ENCODE measurements at regions not wholly inside any gene's neighbourhood (a gene's known extent, or its start where the extent isn't known, plus 50 kb on each side); places are given as distances from the start of the nearest gene placed in this dataset.

DNA sequence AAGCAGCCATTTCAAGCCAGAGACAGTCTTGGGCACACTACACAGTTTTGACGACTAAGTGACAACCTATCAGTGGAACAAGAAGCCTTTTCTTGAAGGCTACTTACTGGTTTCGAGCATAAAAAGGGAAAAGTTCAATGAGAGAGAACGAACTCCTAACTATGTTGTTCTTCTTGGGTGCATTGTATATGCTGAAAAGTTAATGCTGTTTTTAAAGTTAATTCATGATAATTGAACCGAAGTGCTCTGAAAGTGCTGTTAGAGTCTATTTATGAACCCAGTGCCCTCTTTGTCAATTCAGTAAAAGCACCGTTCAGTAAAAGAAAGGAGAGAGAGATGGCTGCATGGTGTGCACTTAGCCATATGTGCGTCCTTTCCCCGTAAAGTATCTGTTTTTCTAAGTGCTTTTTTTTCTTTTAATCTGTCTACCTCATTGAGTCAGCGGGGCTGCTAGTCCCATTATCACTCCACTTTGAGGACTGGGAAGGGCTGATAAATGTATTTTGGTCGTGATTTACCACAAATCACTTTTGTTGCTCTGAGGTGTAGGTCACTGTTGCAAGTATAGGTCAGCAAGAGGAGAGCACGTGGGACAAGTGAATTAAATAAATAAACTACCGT, 380.7 kb upstream of the GOLIM4 start:
- H4K20me1 ChIP-seq (ENCODE audit: insufficient read depth, low read length) = no peaks in the 10 kb centered on the region
- no peaks in the 10 kb centered on the region for H3K79me2 ChIP-seq (ENCODE audit: insufficient read depth, low read length)
- H3K27ac ChIP-seq (ENCODE audit: low read depth, low read length) = no peak overlapping the region
- TF ChIP-seq, protein P1, sequence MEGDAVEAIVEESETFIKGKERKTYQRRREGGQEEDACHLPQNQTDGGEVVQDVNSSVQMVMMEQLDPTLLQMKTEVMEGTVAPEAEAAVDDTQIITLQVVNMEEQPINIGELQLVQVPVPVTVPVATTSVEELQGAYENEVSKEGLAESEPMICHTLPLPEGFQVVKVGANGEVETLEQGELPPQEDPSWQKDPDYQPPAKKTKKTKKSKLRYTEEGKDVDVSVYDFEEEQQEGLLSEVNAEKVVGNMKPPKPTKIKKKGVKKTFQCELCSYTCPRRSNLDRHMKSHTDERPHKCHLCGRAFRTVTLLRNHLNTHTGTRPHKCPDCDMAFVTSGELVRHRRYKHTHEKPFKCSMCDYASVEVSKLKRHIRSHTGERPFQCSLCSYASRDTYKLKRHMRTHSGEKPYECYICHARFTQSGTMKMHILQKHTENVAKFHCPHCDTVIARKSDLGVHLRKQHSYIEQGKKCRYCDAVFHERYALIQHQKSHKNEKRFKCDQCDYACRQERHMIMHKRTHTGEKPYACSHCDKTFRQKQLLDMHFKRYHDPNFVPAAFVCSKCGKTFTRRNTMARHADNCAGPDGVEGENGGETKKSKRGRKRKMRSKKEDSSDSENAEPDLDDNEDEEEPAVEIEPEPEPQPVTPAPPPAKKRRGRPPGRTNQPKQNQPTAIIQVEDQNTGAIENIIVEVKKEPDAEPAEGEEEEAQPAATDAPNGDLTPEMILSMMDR (IDR thresholded peaks at IDR 0.05; ENCODE audit: extremely low read depth, low read depth, low read length) = no peak
- no peak overlapping the region for H3K4me3 ChIP-seq (ENCODE audit: insufficient read depth, low read length)
- no peaks in the 10 kb centered on the region for H3K36me3 ChIP-seq (ENCODE audit: insufficient read depth, low read length)
- H2AFZ ChIP-seq (ENCODE audit: low read length) = no peak overlapping the region
- no peaks in the 10 kb centered on the region for H3K9me3 ChIP-seq (ENCODE audit: low read depth, low read length)
- H3K4me1 ChIP-seq (ENCODE audit: insufficient read depth, low read length) = no peaks in the 10 kb centered on the region
- no peaks in the 10 kb centered on the region for H3K27me3 ChIP-seq (ENCODE audit: insufficient read depth, low read length)
- no peak overlapping the region for H3K4me2 ChIP-seq (ENCODE audit: insufficient read depth, low read length)
- DNase-seq (ENCODE audit: insufficient read length, low spot score, missing footprints) = no peak

DNA sequence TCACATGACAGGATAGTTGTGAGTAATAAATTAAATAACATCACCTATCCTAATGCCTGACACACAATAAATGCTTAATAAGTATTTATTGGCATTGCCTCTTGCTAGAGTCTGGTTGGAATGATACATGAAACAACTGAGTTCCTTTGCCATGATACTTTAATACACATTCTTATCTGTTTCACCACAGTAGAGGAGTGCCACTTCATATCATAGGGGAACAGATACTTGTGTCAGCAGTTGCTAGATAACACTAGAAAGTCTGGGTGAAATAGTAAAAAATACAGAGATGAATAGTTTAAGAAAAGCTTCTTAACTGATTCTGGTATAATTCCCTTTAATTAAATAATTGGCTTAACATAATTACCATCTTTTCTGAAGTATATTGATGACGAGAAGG, 380.0 kb upstream of the GOLIM4 start:
- no peaks in the 10 kb centered on the region for H3K36me3 ChIP-seq (ENCODE audit: insufficient read depth, low read length)
- no peaks in the 10 kb centered on the region for H3K79me2 ChIP-seq (ENCODE audit: insufficient read depth, low read length)
- no peaks in the 10 kb centered on the region for H3K9me3 ChIP-seq (ENCODE audit: low read depth, low read length)
- no peaks in the 10 kb centered on the region for H3K4me1 ChIP-seq (ENCODE audit: insufficient read depth, low read length)
- no peak overlapping the region for H3K27ac ChIP-seq (ENCODE audit: low read depth, low read length)
- no peak overlapping the region for H3K4me3 ChIP-seq (ENCODE audit: insufficient read depth, low read length)
- no peak for DNase-seq (ENCODE audit: insufficient read length, low spot score, missing footprints)
- no peak overlapping the region for H2AFZ ChIP-seq (ENCODE audit: low read length)
- no peak overlapping the region for H3K4me2 ChIP-seq (ENCODE audit: insufficient read depth, low read length)
- no peaks in the 10 kb centered on the region for H3K27me3 ChIP-seq (ENCODE audit: insufficient read depth, low read length)
- TF ChIP-seq, protein P1 (IDR thresholded peaks at IDR 0.05; ENCODE audit: extremely low read depth, low read depth, low read length) = no peak
- no peaks in the 10 kb centered on the region for H4K20me1 ChIP-seq (ENCODE audit: insufficient read depth, low read length)

DNA sequence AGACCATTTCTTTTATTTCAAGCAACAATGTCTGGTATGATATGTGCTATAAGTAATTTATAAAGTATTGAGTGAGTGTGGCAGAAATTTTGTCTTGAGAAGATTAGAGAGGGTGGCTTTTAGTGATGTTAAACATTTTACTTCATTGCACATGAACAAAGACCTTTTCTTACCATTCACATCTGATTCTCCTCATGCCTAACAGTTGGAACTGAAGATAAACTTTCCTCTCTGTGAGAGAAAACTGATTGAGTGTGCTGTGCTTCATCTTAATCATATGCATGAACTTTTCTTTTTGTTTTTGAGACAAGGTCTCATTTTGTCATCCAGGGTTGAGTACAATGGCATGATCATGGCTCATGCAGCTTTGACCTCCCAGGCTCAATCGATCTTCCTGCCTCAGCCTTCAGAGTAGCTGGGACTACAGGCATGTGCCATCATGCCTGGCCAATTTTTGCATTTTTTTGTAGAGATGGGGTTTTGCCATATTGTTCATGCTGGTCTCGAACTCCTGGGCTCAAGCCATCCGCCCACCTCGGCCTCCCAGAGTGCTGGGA, 377.7 kb upstream of the GOLIM4 start:
- Histone ChIP-seq H3K36me3 (ENCODE audit: insufficient read depth, low read length) (no peaks in the 10 kb centered on the region), H3K4me2 (ENCODE audit: insufficient read depth, low read length) (no peak overlapping the region), H3K4me1 (ENCODE audit: insufficient read depth, low read length) (no peaks in the 10 kb centered on the region), H2AFZ (ENCODE audit: low read length) (no peak overlapping the region), H3K79me2 (ENCODE audit: insufficient read depth, low read length) (no peaks in the 10 kb centered on the region), H3K9me3 (ENCODE audit: low read depth, low read length) (no peaks in the 10 kb centered on the region), H4K20me1 (ENCODE audit: insufficient read depth, low read length) (no peaks in the 10 kb centered on the region), H3K4me3 (ENCODE audit: insufficient read depth, low read length) (no peak overlapping the region), H3K27me3 (ENCODE audit: insufficient read depth, low read length) (no peaks in the 10 kb centered on the region), H3K27ac (ENCODE audit: low read depth, low read length) (no peak overlapping the region)
- TF ChIP-seq, protein P1 (IDR thresholded peaks at IDR 0.05; ENCODE audit: extremely low read depth, low read depth, low read length) = no peak
- DNase-seq (ENCODE audit: insufficient read length, low spot score, missing footprints) = no peak

DNA sequence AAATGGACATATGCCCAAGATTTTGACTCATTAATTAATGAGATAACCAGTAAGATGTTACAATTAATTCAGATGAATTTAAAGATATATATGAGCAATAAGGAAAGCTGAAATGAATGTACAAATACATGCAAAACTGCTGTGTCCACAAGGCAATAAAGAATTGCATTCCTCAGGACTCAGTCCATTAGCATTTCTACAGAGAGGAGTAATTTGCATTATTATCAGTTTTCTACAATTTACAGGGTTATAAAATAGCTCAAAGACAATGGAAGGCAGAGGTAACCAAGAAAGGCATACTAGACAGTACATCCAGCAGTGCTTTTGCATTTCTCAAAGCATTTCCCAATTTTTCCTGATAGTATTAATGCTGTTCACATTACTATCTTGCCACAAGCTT, 377.1 kb upstream of the GOLIM4 start:
- H3K27ac ChIP-seq (ENCODE audit: low read depth, low read length) = no peak overlapping the region
- H3K4me2 ChIP-seq (ENCODE audit: insufficient read depth, low read length) = no peak overlapping the region
- H3K27me3 ChIP-seq (ENCODE audit: insufficient read depth, low read length) = no peaks in the 10 kb centered on the region
- no peak for DNase-seq (ENCODE audit: insufficient read length, low spot score, missing footprints)
- H2AFZ ChIP-seq (ENCODE audit: low read length) = no peak overlapping the region
- H3K4me3 ChIP-seq (ENCODE audit: insufficient read depth, low read length) = no peak overlapping the region
- H3K9me3 ChIP-seq (ENCODE audit: low read depth, low read length) = no peaks in the 10 kb centered on the region
- no peaks in the 10 kb centered on the region for H3K4me1 ChIP-seq (ENCODE audit: insufficient read depth, low read length)
- TF ChIP-seq, protein P1 (IDR thresholded peaks at IDR 0.05; ENCODE audit: extremely low read depth, low read depth, low read length) = no peak
- H4K20me1 ChIP-seq (ENCODE audit: insufficient read depth, low read length) = no peaks in the 10 kb centered on the region
- no peaks in the 10 kb centered on the region for H3K36me3 ChIP-seq (ENCODE audit: insufficient read depth, low read length)
- no peaks in the 10 kb centered on the region for H3K79me2 ChIP-seq (ENCODE audit: insufficient read depth, low read length)
